ENCODE measurements at regions not wholly inside any gene's neighbourhood (a gene's known extent, or its start where the extent isn't known, plus 50 kb on each side); places are given as distances from the start of the nearest gene placed in this dataset. TPM values are rescaled to one million over a fixed set of nuclear protein-coding genes. Genes with fewer than 3 reads are reported as not detected.

- BruUV-seq (replicated peaks) = no TSS peak
- H3K9ac ChIP-seq (replicated peaks; ENCODE audit: extremely low read depth, insufficient read depth, low read length) = no peak overlapping the region
- H3K9me3 ChIP-seq (replicated peaks; ENCODE audit: control insufficient read depth, insufficient read depth, low read length) = no peaks in the 10 kb centered on the region
- ChIA-PET POLR2A (no interaction called here), CTCF (no interaction called here)
- H3K79me2 ChIP-seq (ENCODE audit: control insufficient read depth, insufficient read depth, low read length) = no peaks in the 10 kb centered on the region
- H3K4me1 ChIP-seq (ENCODE audit: control insufficient read depth, extremely low read depth, insufficient read depth, low read length) = no peaks in the 10 kb centered on the region
- H3K36me3 ChIP-seq (ENCODE audit: control insufficient read depth in 2 of 2, extremely low read depth in 1 of 2, insufficient read depth in 2 of 2, low read length in 2 of 2) = no peaks in the 10 kb centered on the region
- H3K27me3 ChIP-seq (ENCODE audit: control insufficient read depth in 2 of 2, insufficient read depth in 2 of 2, low read length in 2 of 2) = peaks cover 0 to under 1% of the 10 kb centered on the region in 2 experiments
- H2AFZ ChIP-seq (ENCODE audit: low read depth, low read length) = no peak overlapping the region
- TF ChIP-seq MAX (IDR thresholded peaks at IDR 0.05; ENCODE audit: insufficient read depth, insufficient read length) (no peak), EZH2 (IDR thresholded peaks at IDR 0.05; ENCODE audit: borderline replicate concordance, low read depth, low read length, severe bottlenecking) (no peak), POLR2AphosphoS5 (IDR thresholded peaks at IDR 0.05; ENCODE audit: insufficient read depth, low read depth, low read length) (no peak), FOS (IDR thresholded peaks at IDR 0.05; ENCODE audit: borderline replicate concordance, insufficient read depth, low read length) (no peak), MYC (IDR thresholded peaks at IDR 0.05; ENCODE audit: low read depth, low read length) (no peak), POLR2A (IDR thresholded peaks at IDR 0.05; ENCODE audit: low read depth, low read length) (no peak), JUN (IDR thresholded peaks at IDR 0.05; ENCODE audit: borderline replicate concordance, insufficient read depth, insufficient read length, low read depth) (no peak), GATA2 (IDR thresholded peaks at IDR 0.05; ENCODE audit: insufficient read depth, insufficient read length, low read depth, low read length) (no peak)
- TF ChIP-seq, protein P1, sequence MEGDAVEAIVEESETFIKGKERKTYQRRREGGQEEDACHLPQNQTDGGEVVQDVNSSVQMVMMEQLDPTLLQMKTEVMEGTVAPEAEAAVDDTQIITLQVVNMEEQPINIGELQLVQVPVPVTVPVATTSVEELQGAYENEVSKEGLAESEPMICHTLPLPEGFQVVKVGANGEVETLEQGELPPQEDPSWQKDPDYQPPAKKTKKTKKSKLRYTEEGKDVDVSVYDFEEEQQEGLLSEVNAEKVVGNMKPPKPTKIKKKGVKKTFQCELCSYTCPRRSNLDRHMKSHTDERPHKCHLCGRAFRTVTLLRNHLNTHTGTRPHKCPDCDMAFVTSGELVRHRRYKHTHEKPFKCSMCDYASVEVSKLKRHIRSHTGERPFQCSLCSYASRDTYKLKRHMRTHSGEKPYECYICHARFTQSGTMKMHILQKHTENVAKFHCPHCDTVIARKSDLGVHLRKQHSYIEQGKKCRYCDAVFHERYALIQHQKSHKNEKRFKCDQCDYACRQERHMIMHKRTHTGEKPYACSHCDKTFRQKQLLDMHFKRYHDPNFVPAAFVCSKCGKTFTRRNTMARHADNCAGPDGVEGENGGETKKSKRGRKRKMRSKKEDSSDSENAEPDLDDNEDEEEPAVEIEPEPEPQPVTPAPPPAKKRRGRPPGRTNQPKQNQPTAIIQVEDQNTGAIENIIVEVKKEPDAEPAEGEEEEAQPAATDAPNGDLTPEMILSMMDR (IDR thresholded peaks at IDR 0.05; ENCODE audit: extremely low read depth in 1 of 2, insufficient read depth in 1 of 2, low read depth in 1 of 2, low read length in 2 of 2) = no peak
- no peaks in the 10 kb centered on the region for H3K9me1 ChIP-seq (replicated peaks; ENCODE audit: control insufficient read depth, extremely low read depth, insufficient read depth, low read length)
- intact Hi-C loops (cut with micrococcal nuclease) = no loop called here
- no peak for FAIRE-seq
- H4K20me1 ChIP-seq (replicated peaks; ENCODE audit: control insufficient read depth, extremely low read depth, insufficient read depth, low read length) = no peaks in the 10 kb centered on the region
- no peak for DNase-seq (ENCODE audit: low read depth, low spot score)
- dilution Hi-C loops (cut with MboI; ENCODE audit: extremely low pct_ligation_motif_present, low sequenced_read_pairs) = no loop called here
- no peak overlapping the region for H3K27ac ChIP-seq (ENCODE audit: insufficient read depth, low read depth, low read length)
- no peak overlapping the region for H3K4me3 ChIP-seq (replicated peaks in 1 of 3; ENCODE audit: insufficient read depth in 1 of 3, low read depth in 1 of 3, low read length in 3 of 3)
- H3K4me2 ChIP-seq (ENCODE audit: insufficient read depth, low read length) = no peak overlapping the region
Measured at GRCh38 chr3:178485756-178486155, 50.5 kb upstream of the KCNMB2 start.

Small RNAs in the stretch of these regions (small RNA-seq; reads per million reads assigned to genes)
- not detected for gene RF00425 (ENCODE audit: insufficient read depth, insufficient read length, low read depth, low replicate concordance)
- gene RN7SKP52 (ENCODE audit: insufficient read depth, insufficient read length, low read depth, low replicate concordance) = not detected
- gene RNA5SP148 (ENCODE audit: insufficient read depth, insufficient read length, low read depth, low replicate concordance) = not detected
- not detected for gene RNU6-1120P (ENCODE audit: insufficient read depth, insufficient read length, low read depth, low replicate concordance)
